HL-60 (cell line): ENCODE measurements at regions not wholly inside any gene's neighbourhood (a gene's known extent, or its start where the extent isn't known, plus 50 kb on each side); places are given as distances from the start of the nearest gene placed in this dataset.

Experiments
- DNase-seq, 2 experiments: peaks; one replicate each; pipeline ENCODE4 v3.0.0-alpha.2; 2010 to 2020; ENCODE audit warnings: low read depth in 1 of 2, low spot score in 1 of 2
- H3K27ac ChIP-seq: fragments of 250-450 bp; sonication (Bioruptor Pico); replicated peaks from 2 replicates; pipeline ENCODE4 v1.5.1; 2020; ENCODE audit warnings: mild to moderate bottlenecking, moderate library complexity
- H3K27me3 ChIP-seq: fragments of 250-450 bp; sonication (Bioruptor Pico); 2 replicates; pipeline ENCODE4 v1.5.1; 2021; ENCODE audit warnings: mild to moderate bottlenecking, moderate library complexity; ENCODE audit not compliant: insufficient read depth, poor library complexity, severe bottlenecking
- H3K4me3 ChIP-seq: replicated peaks from 2 replicates; pipeline ENCODE4 v1.5.1; 2011; ENCODE audit warnings: mild to moderate bottlenecking, control low read depth, low read length; ENCODE audit not compliant: insufficient read depth
- CTCF ChIP-seq: IDR thresholded peaks from one replicate; pipeline ENCODE4 v1.5.1; 2011; ENCODE audit warnings: low read length, control low read depth, inconsistent platforms; ENCODE audit not compliant: insufficient read depth
- GABPA ChIP-seq: IDR thresholded peaks from 2 replicates; pipeline ENCODE4 v1.6.1; 2012; ENCODE audit warnings: low read depth
- POLR2AphosphoS5 ChIP-seq: IDR thresholded peaks from 2 replicates; pipeline ENCODE4 v1.6.1; 2012; ENCODE audit warnings: low read depth
- SPI1 ChIP-seq: IDR thresholded peaks from 2 replicates; pipeline ENCODE4 v1.6.1; 2012; ENCODE audit warnings: low read depth, mild to moderate bottlenecking, borderline replicate concordance
- TF ChIP-seq, protein P1 (sequence below): IDR thresholded peaks from 2 replicates; pipeline ENCODE4 v1.6.1; 2012; ENCODE audit warnings: low read depth; ENCODE audit not compliant: insufficient replicate concordance

- no peaks in the 10 kb centered on the region for H3K27me3 ChIP-seq
- no peak overlapping the region for H3K4me3 ChIP-seq
These were observed 86.8 kb upstream of the CCN6 start for GRCh38 chr6:111967131-111967530.

DNA sequence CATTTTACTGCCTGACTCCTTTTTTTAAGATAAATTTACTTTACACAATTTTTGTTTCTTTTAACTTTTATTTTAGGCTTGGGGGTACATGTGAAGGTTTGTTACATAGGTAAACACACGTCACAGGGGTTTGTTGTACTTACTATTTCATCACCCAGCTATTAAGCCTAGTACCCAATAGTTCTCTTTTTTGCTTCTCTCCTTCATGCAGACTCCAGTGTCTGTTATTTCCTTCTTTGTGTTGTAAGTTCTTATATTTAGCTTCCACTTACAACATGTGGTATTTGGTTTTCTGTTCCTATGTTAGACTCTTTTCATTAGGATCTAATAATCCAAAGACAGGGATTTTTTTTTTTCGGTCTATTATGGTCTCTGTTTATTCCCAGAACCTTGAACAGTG is 83.5 kb upstream of the CCN6 start:
- Histone ChIP-seq H3K27ac (peak overlapping the region; percentile 22), H3K27me3 (no peaks in the 10 kb centered on the region), H3K4me3 (no peak overlapping the region)
- DNase-seq: peak in 1 of 2 experiments; percentile 28
- TF ChIP-seq, protein P1, sequence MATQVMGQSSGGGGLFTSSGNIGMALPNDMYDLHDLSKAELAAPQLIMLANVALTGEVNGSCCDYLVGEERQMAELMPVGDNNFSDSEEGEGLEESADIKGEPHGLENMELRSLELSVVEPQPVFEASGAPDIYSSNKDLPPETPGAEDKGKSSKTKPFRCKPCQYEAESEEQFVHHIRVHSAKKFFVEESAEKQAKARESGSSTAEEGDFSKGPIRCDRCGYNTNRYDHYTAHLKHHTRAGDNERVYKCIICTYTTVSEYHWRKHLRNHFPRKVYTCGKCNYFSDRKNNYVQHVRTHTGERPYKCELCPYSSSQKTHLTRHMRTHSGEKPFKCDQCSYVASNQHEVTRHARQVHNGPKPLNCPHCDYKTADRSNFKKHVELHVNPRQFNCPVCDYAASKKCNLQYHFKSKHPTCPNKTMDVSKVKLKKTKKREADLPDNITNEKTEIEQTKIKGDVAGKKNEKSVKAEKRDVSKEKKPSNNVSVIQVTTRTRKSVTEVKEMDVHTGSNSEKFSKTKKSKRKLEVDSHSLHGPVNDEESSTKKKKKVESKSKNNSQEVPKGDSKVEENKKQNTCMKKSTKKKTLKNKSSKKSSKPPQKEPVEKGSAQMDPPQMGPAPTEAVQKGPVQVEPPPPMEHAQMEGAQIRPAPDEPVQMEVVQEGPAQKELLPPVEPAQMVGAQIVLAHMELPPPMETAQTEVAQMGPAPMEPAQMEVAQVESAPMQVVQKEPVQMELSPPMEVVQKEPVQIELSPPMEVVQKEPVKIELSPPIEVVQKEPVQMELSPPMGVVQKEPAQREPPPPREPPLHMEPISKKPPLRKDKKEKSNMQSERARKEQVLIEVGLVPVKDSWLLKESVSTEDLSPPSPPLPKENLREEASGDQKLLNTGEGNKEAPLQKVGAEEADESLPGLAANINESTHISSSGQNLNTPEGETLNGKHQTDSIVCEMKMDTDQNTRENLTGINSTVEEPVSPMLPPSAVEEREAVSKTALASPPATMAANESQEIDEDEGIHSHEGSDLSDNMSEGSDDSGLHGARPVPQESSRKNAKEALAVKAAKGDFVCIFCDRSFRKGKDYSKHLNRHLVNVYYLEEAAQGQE: no peak
- no peak for TF ChIP-seq CTCF
- no peak for TF ChIP-seq POLR2AphosphoS5
- no peak for TF ChIP-seq SPI1
- TF ChIP-seq GABPA: no peak

More at GRCh38 chr6:111967131-111967530, 86.8 kb upstream of the CCN6 start:
- no peak for DNase-seq
- TF ChIP-seq CTCF (no peak), POLR2AphosphoS5 (no peak), GABPA (no peak), SPI1 (no peak)
- TF ChIP-seq, protein P1: no peak
- no peak overlapping the region for H3K27ac ChIP-seq

GRCh38 chr6:111971181-111971841 is 82.6 kb upstream of the CCN6 start:
- TF ChIP-seq, protein P1: no peak
- no peak for TF ChIP-seq SPI1
- no peak for TF ChIP-seq POLR2AphosphoS5
- TF ChIP-seq CTCF: no peak
- TF ChIP-seq GABPA: no peak
- Histone ChIP-seq H3K27ac (no peak overlapping the region), H3K4me3 (no peak overlapping the region), H3K27me3 (no peaks in the 10 kb centered on the region)
- DNase-seq: no peak
